A549 (cell line): ENCODE measurements at regions not wholly inside any gene's neighbourhood (a gene's known extent, or its start where the extent isn't known, plus 50 kb on each side); places are given as distances from the start of the nearest gene placed in this dataset.

Experiments used
- CTCF ChIP-seq: fragments of >200 bp; sonication (Bioruptor Twin); formaldehyde crosslinking; IDR thresholded peaks from 3 replicates; pipeline ENCODE4 v1.5.1; 2016
- HOXA7 ChIP-seq: fragments of 250-450 bp; sonication (Bioruptor Pico); IDR thresholded peaks from 2 replicates; pipeline ENCODE4 v1.5.0; 2020; ENCODE audit warnings: mild to moderate bottlenecking, moderate library complexity
- RFX5 ChIP-seq: fragments of 450-650 bp; IDR thresholded peaks from 2 replicates; pipeline ENCODE4 v1.7.1; 2014; ENCODE audit warnings: antibody characterized with exemption, mild to moderate bottlenecking, moderate library complexity
- RNF2 ChIP-seq: fragments of 200-600 bp; sonication (generic); IDR thresholded peaks from 2 replicates; pipeline ENCODE4 v1.6.1; 2016; ENCODE audit warnings: low read depth, mild to moderate bottlenecking, antibody characterized with exemption, moderate library complexity, borderline replicate concordance

DNA sequence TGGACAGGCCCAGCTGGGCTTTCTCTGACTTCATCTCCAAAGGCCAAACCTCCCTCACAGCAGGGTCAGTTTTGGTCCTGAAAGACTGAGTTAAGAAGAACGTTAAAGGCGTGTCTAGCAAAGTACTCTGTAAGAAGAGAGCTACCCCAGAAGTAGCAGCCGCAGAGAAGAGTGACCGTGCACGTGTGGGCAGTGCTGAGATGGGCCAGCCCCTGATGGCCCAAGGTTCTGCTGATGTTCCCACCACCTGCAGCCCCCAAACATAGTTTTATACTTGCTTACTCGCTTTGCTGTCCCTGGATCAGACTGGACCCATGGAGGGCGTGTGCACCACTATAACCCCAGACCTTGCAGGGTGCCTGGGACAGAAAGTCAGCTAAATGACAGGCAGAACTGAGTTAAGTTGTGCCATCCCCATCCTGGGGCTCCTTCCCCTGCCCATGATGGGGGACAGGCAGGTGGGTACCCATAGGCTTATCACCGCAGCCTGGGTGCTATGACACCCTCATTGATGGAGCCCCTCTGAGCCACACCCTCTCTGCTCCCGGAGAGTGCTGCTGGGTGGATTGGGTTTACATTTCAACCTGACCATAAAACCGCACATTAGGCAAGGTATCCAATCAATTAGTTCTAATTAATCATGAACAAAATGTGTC lies 367.3 kb upstream of the HS6ST1 start:
- TF ChIP-seq RFX5 = no peak
- no peak for TF ChIP-seq CTCF
- no peak for TF ChIP-seq HOXA7 (CRISPR knock-in tag)
- no peak for TF ChIP-seq RNF2
